GM21529 (cell line): ENCODE measurements at regions not wholly inside any gene's neighbourhood (a gene's known extent, or its start where the extent isn't known, plus 50 kb on each side); places are given as distances from the start of the nearest gene placed in this dataset.

Experiments used
- ATAC-seq: cut with Tn5 transposase; IDR thresholded peaks from one replicate; pipeline ENCODE4 v1.9.1; 2021; ENCODE audit not compliant: unreplicated experiment

- ATAC-seq, result no peak
These were observed 319.0 kb downstream of the BRINP1 start for GRCh38 chr9:119050281-119050680.

GRCh38 chr9:119052339-119053030 is 316.8 kb downstream of the BRINP1 start:
- no peak for ATAC-seq

- no peak for ATAC-seq
These were observed 316.2 kb downstream of the BRINP1 start for GRCh38 chr9:119053070-119053469.

GRCh38 chr9:119060629-119061385 is 308.4 kb downstream of the BRINP1 start:
- no peak for ATAC-seq

- no peak for ATAC-seq
These were observed 297.6 kb downstream of the BRINP1 start for GRCh38 chr9:119071636-119072035.

- ATAC-seq, result no peak
These were observed 295.2 kb downstream of the BRINP1 start for GRCh38 chr9:119074017-119074416.

GRCh38 chr9:119078015-119078414 is 291.2 kb downstream of the BRINP1 start:
- ATAC-seq, result no peak

- ATAC-seq, result no peak
These were observed 285.6 kb downstream of the BRINP1 start for GRCh38 chr9:119083673-119084072.

GRCh38 chr9:119086590-119086989 is 282.6 kb downstream of the BRINP1 start:
- ATAC-seq, result no peak

- ATAC-seq, result no peak
These were observed 281.2 kb downstream of the BRINP1 start for GRCh38 chr9:119088002-119088547.

GRCh38 chr9:119091074-119091473 is 278.2 kb downstream of the BRINP1 start:
- no peak for ATAC-seq

- ATAC-seq, result no peak
These were observed 277.1 kb downstream of the BRINP1 start for GRCh38 chr9:119092125-119092524.

- no peak for ATAC-seq
These were observed 275.1 kb downstream of the BRINP1 start for GRCh38 chr9:119094086-119094485.

- no peak for ATAC-seq
These were observed 274.2 kb downstream of the BRINP1 start for GRCh38 chr9:119095072-119095471.

- ATAC-seq, result no peak
These were observed 268.2 kb downstream of the BRINP1 start for GRCh38 chr9:119101048-119101447.

- no peak for ATAC-seq
These were observed 254.6 kb downstream of the BRINP1 start for GRCh38 chr9:119114681-119115080.
